ENCODE measurements at regions not wholly inside any gene's neighbourhood (a gene's known extent, or its start where the extent isn't known, plus 50 kb on each side); places are given as distances from the start of the nearest gene placed in this dataset.
"Not testable (repeated sequence)": the region's sequence is repeated elsewhere in the genome, so short reads cannot be mapped to it uniquely, and the experiment has no call there.

DNA sequence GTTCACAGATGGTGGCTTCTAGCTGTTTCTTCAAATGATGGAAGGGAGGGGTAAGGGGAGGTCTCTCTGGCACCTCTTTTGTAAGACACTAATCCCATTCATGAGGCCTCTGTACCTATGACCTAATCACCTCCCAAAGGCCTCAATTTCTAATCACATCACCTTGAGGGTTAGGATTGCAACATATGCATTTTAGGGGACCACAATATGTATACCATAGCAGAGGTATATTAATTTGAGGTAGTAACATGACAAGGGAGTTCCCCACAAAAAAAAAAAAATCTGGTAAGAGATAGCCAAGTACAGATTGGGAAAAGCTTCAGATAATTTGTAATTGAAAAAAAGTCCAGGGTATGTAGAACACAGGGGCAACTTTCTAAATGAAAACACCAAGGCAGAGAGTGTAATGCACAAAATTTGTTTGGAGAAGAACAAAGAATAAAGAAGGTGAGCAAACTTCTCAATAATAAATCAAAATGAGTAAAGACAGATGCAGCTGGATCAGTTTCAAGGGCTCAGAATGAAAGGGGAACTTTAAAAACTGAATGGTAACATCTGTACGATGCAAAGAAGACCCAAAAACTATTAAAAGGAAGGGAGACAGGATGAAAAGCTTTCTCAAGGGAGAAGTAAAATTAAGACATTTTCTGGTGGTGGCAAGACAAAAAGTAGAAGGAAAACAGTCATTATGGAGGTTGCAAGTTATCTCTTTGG, 125.5 kb upstream of the DCN start:
- DNase-seq (ENCODE audit: extremely low read depth in 1 of 2, low read depth in 1 of 2), result no peak

DNA sequence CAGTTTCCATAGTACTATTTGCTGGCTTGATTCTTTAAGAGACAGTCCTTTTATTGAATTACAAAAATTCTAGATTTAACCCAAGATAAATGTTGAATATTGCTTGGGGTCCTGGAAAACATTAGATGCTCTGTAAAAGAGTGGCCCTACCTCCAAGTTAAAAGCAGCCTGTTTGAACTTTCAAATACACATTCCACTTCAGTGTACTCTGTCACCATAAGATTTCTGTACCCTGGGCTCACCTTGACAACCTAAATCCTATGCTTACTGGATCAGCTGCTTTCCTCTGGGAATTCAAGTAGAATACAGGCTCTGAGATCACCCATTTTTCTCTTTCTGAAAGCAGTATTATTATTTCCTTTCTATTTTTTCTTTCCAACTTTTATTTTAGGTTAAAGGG, 107.7 kb upstream of the DCN start:
- no peak for DNase-seq (ENCODE audit: extremely low read depth in 1 of 2, low read depth in 1 of 2)

GRCh38 chr12:91289906-91290305, 107.3 kb upstream of the DCN start:
- DNase-seq (ENCODE audit: extremely low read depth in 1 of 2, low read depth in 1 of 2), result no peak

- no peak for DNase-seq (ENCODE audit: extremely low read depth in 1 of 2, low read depth in 1 of 2)
These were observed 106.5 kb upstream of the DCN start for GRCh38 chr12:91289072-91289471.

DNA sequence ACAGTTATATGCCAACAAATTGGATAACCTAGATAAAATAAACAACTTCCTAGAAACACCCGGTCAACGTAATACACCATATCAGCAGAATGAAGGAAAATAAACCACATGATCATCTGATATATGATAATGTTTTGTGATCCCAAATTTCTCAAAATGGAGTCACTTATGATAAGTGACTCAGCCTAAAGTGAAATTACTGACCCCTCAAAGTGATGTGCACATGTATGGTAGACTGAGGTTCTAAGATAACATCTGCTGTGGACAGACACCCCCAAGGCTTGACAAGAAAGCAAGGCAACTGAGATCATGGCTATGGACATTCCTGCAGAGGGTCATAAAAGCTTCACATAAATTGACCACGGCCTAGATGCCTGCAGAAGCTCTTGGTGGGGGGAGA, 105.1 kb upstream of the DCN start:
- DNase-seq (ENCODE audit: extremely low read depth in 1 of 2, low read depth in 1 of 2), result no peak

- no peak for DNase-seq (ENCODE audit: extremely low read depth in 1 of 2, low read depth in 1 of 2)
These were observed 95.5 kb upstream of the DCN start for GRCh38 chr12:91278126-91278525.

DNA sequence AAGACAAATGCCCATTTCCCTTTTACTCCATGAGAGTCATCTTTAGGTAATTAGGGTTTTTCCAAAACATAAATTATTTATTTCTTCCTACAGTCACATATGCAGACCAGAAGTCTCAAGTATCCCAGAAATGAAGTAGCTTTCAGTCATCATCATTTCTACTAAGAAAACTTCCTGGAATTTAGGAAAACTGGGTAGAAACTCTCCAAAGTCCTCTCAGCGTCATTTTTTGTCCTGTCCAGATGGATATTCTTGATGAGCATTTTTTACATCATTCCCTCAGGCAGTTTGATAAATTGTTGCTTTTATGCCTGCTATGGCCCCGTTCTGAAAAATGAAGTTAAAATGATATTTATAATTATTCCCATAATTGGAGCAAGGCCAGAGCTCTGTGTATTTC, 93.9 kb upstream of the DCN start:
- DNase-seq (ENCODE audit: extremely low read depth in 1 of 2, low read depth in 1 of 2), result no peak

DNA sequence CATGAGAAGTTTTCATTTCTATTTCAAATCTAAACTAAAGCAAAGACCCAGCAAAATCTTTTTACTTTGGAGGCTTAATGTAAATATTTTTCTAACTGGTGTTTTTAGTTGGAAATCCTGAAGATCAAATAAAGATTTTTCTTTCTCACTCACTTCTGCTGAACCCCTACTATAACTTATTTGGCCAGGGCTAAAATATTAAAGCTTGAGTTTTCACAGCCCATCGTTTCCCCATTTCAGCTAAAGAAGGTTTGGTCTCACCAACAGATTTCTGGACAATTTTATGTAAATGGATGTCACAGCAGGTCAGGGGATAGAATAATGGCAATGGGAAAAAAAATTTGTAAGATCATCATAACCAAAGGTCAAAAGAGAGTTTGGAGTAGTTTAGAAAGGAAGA, 92.7 kb upstream of the DCN start:
- no peak for DNase-seq (ENCODE audit: extremely low read depth in 1 of 2, low read depth in 1 of 2)

- DNase-seq (ENCODE audit: extremely low read depth in 1 of 2, low read depth in 1 of 2), result no peak
These were observed 92.3 kb upstream of the DCN start for GRCh38 chr12:91274916-91275315.

GRCh38 chr12:91273560-91273959, 90.9 kb upstream of the DCN start:
- no peak for DNase-seq (ENCODE audit: extremely low read depth in 1 of 2, low read depth in 1 of 2)

DNA sequence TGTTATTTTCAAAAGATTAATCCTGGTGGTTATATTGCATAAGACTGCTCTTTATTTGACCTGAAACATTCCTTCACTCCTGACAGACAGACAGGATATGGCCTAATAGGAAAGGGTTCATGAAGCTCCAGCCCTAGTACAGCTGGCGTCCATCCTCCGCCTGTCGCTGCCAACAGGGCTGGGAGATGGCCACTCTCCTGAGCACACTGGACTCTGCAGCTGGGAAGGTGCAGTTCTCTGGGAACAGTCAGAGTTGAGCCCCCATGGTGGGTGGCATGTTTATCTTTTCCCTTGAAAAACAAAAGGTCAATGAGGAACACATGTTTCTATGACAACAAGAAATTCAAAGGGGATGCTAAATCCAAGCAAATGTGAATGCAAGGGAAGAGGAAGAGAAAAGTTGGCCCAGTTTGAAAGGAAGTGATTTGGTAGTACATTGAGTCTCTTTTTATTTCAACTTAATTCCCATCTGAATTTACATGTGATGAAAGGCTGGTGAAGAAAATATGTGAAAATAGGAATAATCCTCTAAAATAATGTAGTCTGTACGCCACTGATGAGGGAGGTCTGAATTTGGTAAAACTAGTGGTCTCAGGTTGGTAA, 89.9 kb upstream of the DCN start:
- no peak for DNase-seq (ENCODE audit: extremely low read depth in 1 of 2, low read depth in 1 of 2)

DNA sequence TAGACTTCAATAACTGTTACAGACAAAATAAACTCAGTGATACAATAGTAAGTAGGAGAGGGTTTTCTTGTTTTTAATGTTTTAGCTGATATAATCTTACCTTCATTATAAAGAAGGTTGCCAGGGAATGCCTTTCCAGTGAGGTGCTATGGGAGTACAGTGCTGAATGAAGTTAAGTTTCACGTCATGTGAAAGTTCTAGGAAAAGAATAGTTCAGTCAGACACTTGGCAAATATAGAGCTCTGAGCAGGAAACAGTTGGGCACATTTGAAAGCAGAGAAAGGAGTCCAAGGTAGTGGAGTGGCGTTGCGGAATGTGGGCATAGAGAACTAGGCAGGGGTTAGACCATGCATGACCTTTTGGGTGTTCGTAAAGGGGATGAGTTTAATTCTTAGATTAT, 88.6 kb upstream of the DCN start:
- DNase-seq (ENCODE audit: extremely low read depth in 1 of 2, low read depth in 1 of 2), result no peak

GRCh38 chr12:91267039-91267438, 84.4 kb upstream of the DCN start:
- no peak for DNase-seq (ENCODE audit: extremely low read depth in 1 of 2, low read depth in 1 of 2)

DNA sequence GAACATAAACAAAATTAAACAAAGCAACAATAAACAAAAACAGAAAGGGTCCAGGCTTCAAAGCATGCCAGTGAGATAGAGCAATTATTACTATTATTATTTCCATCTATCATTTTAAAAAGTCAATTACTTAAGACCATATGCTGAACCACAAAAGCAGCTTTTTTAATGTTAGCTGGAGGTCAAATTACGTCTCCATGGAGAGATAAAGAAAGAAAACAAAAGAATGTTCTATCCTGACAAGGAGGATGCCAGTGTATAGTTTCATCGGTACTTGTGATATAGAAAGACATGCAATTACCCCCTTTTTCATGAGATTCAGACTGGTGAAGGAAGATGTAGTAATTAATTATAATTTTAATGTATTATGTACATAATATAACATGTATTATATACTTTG, 81.6 kb upstream of the DCN start:
- no peak for DNase-seq (ENCODE audit: extremely low read depth in 1 of 2, low read depth in 1 of 2)

GRCh38 chr12:91261820-91262676, 79.4 kb upstream of the DCN start:
- DNase-seq (ENCODE audit: extremely low read depth in 1 of 2, low read depth in 1 of 2), result no peak

GRCh38 chr12:91256411-91256810, 73.8 kb upstream of the DCN start:
- no peak for DNase-seq (ENCODE audit: extremely low read depth in 1 of 2, low read depth in 1 of 2)

DNA sequence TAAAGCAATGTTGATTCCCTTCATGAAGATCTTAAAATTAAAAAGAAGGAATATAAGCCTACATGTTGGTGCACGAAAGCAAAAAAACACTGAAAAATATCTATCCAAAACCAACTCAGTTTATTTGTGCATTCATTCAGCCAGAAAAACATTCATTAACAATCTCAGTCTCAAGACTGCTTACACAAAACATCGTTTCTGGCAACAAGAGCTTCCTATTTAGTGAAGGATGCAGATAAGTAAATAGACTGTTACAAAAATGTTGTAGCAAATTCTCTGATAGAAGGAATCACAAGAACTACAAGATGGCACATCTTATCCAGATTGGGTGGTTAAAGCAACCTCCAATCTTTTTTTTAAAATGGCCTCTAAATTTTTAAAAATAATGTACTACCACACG, 69.7 kb upstream of the DCN start:
- no peak for DNase-seq (ENCODE audit: extremely low read depth in 1 of 2, low read depth in 1 of 2)

GRCh38 chr12:91250273-91250665, 67.7 kb upstream of the DCN start:
- no peak for DNase-seq (ENCODE audit: extremely low read depth in 1 of 2, low read depth in 1 of 2)

DNA sequence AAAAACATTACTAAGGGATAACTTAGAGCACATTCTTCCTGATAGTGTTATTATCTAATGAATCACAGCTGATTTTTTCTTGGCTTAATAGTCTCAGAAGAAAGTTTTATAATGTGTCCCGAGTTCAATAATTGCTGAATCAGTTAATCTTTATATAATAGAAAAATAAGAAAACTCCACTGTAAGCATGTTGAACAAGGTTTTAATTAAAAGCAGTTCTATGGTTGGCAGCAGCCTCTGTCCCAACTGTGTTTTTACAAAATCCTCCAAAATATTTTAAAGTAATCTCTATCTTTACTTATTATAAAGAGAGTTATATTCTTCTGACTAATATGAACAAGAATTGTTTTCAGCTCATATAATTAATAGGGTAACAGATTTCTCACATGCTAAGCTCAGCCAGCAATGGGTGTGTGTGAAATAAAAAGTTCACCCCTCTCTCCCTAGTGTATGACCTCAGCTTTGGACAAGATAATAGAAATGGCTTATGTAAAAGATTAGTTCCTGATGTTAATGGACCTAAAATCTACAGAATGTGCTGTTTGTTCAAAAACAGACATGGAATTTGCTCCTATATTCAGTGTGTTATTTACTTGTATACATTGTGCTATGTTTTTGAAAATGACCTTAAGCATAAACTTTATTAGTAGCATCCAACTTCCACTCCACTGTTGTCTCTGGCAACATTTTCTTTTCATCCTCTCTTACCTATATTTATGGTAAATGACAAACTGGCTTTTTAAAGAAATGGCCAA, 67.1 kb upstream of the DCN start:
- DNase-seq (ENCODE audit: extremely low read depth in 1 of 2, low read depth in 1 of 2), result no peak

- no peak for DNase-seq (ENCODE audit: extremely low read depth in 1 of 2, low read depth in 1 of 2)
These were observed 66.4 kb upstream of the DCN start for GRCh38 chr12:91249054-91249453.

DNA sequence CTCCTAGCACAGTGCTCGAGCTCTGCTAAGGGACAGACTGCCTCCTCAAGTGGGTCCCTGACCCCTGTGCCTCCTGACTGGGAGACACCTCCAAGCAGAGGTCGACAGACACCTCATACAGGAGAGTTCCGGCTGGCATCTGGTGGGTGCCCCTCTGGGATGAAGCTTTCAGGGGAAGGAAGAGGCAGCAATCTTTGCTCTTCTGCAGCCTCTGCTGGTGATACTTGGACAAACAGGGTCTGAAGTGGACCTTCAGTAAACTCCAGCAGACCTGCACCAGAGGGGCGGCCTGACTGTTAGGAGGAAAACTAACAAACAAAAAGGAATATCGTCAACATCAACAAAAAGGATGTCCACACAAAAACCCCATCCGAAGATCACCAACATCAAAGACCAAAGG, 60.6 kb upstream of the DCN start:
- not testable (repeated sequence) for DNase-seq (ENCODE audit: extremely low read depth in 1 of 2, low read depth in 1 of 2)
